Peyer's patch (tissue), 4 donors: ENCODE measurements at regions not wholly inside any gene's neighbourhood (a gene's known extent, or its start where the extent isn't known, plus 50 kb on each side); places are given as distances from the start of the nearest gene placed in this dataset.

ENCODE experiments used
- DNase-seq, 3 donors: peaks; one replicate each; pipeline ENCODE4 v3.0.0-alpha.2; 2017 to 2019
- H3K27ac ChIP-seq, 4 donors: fragments of 200-600 bp; sonication (generic); one replicate each; pipeline ENCODE4 v1.5.1; 2016 to 2019
- H3K27me3 ChIP-seq, 2 donors: fragments of 200-600 bp; sonication (generic); one replicate each; pipeline ENCODE4 v1.5.1; 2019
- H3K36me3 ChIP-seq, 3 donors: fragments of 200-600 bp; sonication (generic); one replicate each; pipeline ENCODE4 v1.5.1; 2016 to 2019
- H3K4me1 ChIP-seq, 4 donors: fragments of 200-600 bp; sonication (generic); one replicate each; pipeline ENCODE4 v1.5.1; 2016 to 2019
- H3K4me3 ChIP-seq, 4 donors: fragments of 200-600 bp; sonication (generic); 1 replicate in 3 of 4; 2 replicates in 1 of 4; pipeline ENCODE4 v1.5.1; 2016 to 2019; ENCODE audit warnings: mild to moderate bottlenecking in 1 of 4
- H3K9me3 ChIP-seq, 4 donors: fragments of 200-600 bp; sonication (generic); one replicate each; pipeline ENCODE4 v1.5.1; 2016 to 2019; ENCODE audit warnings: mild to moderate bottlenecking in 1 of 4
- CTCF ChIP-seq, 6 experiments: fragments of 450-650 bp in 4 of 6; fragments of 200-600 bp in 2 of 6; sonication (generic) in 1 of 6; IDR thresholded peaks; one replicate each; pipeline ENCODE4 v1.5.1; 2017 to 2019; ENCODE audit warnings: antibody characterized with exemption in 6 of 6, mild to moderate bottlenecking in 3 of 6, moderate library complexity in 1 of 6
- POLR2A ChIP-seq, 2 donors: fragments of 450-650 bp; IDR thresholded peaks; one replicate each; pipeline ENCODE4 v1.5.1; 2017; ENCODE audit warnings: antibody characterized with exemption in 2 of 2, mild to moderate bottlenecking in 2 of 2, moderate library complexity in 2 of 2

GRCh38 chr13:78436311-78436710, 167.0 kb downstream of the POU4F1 start:
- Histone ChIP-seq H3K36me3 (no peaks in the 10 kb centered on the region), H3K27ac (no peak overlapping the region), H3K4me1 (no peaks in the 10 kb centered on the region), H3K4me3 (no peak overlapping the region), H3K27me3 (no peaks in the 10 kb centered on the region), H3K9me3 (no peaks in the 10 kb centered on the region)
- DNase-seq, result no peak
- TF ChIP-seq CTCF (IDR thresholded peaks at IDR 0.05) (no peak), POLR2A (IDR thresholded peaks at IDR 0.05) (no peak)

- no peak for TF ChIP-seq CTCF (IDR thresholded peaks at IDR 0.05)
- no peak for TF ChIP-seq POLR2A (IDR thresholded peaks at IDR 0.05)
- H3K27ac ChIP-seq, result no peak overlapping the region
- H3K27me3 ChIP-seq, result no peaks in the 10 kb centered on the region
- no peaks in the 10 kb centered on the region for H3K4me1 ChIP-seq
- DNase-seq, result no peak
- H3K9me3 ChIP-seq, result no peaks in the 10 kb centered on the region
- H3K36me3 ChIP-seq, result no peaks in the 10 kb centered on the region
- no peak overlapping the region for H3K4me3 ChIP-seq
These were observed 172.0 kb downstream of the POU4F1 start for GRCh38 chr13:78431328-78431727.

- no peak for TF ChIP-seq CTCF (IDR thresholded peaks at IDR 0.05)
- no peak for TF ChIP-seq POLR2A (IDR thresholded peaks at IDR 0.05)
- no peak overlapping the region for H3K27ac ChIP-seq
- H3K4me1 ChIP-seq, result no peaks in the 10 kb centered on the region
- H3K36me3 ChIP-seq, result no peaks in the 10 kb centered on the region
- no peaks in the 10 kb centered on the region for H3K27me3 ChIP-seq
- H3K4me3 ChIP-seq, result no peak overlapping the region
- DNase-seq, result no peak
- H3K9me3 ChIP-seq, result no peaks in the 10 kb centered on the region
These were observed 172.5 kb downstream of the POU4F1 start for GRCh38 chr13:78430811-78431210.

GRCh38 chr13:78430166-78430791, 173.1 kb downstream of the POU4F1 start:
- H3K9me3 ChIP-seq, result no peaks in the 10 kb centered on the region
- no peak for TF ChIP-seq POLR2A (IDR thresholded peaks at IDR 0.05)
- DNase-seq, result no peak
- no peak overlapping the region for H3K4me3 ChIP-seq
- no peaks in the 10 kb centered on the region for H3K27me3 ChIP-seq
- H3K27ac ChIP-seq, result no peak overlapping the region
- no peaks in the 10 kb centered on the region for H3K36me3 ChIP-seq
- no peaks in the 10 kb centered on the region for H3K4me1 ChIP-seq

- TF ChIP-seq CTCF (IDR thresholded peaks at IDR 0.05), result no peak
- no peak for TF ChIP-seq POLR2A (IDR thresholded peaks at IDR 0.05)
- Histone ChIP-seq H3K9me3 (no peaks in the 10 kb centered on the region), H3K27ac (no peak overlapping the region), H3K4me3 (no peak overlapping the region), H3K4me1 (no peaks in the 10 kb centered on the region), H3K27me3 (no peaks in the 10 kb centered on the region), H3K36me3 (no peaks in the 10 kb centered on the region)
- no peak for DNase-seq
These were observed 174.7 kb downstream of the POU4F1 start for GRCh38 chr13:78428646-78429045.

GRCh38 chr13:78426183-78426582, 177.2 kb downstream of the POU4F1 start:
- H3K4me1 ChIP-seq, result no peaks in the 10 kb centered on the region
- no peak overlapping the region for H3K4me3 ChIP-seq

More at GRCh38 chr13:78426183-78426582, 177.2 kb downstream of the POU4F1 start:
- no peaks in the 10 kb centered on the region for H3K27me3 ChIP-seq
- no peak for TF ChIP-seq POLR2A (IDR thresholded peaks at IDR 0.05)
- no peak for TF ChIP-seq CTCF (IDR thresholded peaks at IDR 0.05)
- DNase-seq, result no peak
- H3K27ac ChIP-seq, result no peak overlapping the region
- no peaks in the 10 kb centered on the region for H3K36me3 ChIP-seq
- H3K9me3 ChIP-seq, result no peaks in the 10 kb centered on the region
